HG03280 (cell line): ENCODE measurements at regions not wholly inside any gene's neighbourhood (a gene's known extent, or its start where the extent isn't known, plus 50 kb on each side); places are given as distances from the start of the nearest gene placed in this dataset.

Source experiments
- ATAC-seq: cut with Tn5 transposase; IDR thresholded peaks from one replicate; pipeline ENCODE4 v1.9.1; 2021; ENCODE audit warnings: mild to moderate bottlenecking, moderate library complexity; ENCODE audit not compliant: unreplicated experiment

DNA sequence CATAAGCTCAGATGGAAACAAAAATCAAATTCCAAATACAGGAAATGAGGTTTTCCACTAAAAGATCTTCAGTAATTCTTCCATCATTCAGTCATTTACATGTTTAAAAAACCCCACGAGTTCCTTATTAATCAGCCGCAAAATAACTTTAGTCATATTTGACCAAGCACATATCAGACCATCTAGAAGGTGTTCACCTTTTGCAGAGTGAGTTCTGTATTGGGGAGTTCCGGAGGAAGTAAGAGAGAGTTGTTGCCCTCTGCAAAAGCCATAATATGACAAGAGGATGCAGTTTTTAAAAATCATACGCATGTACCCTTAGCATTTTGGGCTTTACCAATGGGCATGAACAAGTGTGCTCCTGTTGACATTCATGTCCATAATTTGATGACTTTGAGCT lies 61.6 kb downstream of the CCR1 start:
- no peak for ATAC-seq

DNA sequence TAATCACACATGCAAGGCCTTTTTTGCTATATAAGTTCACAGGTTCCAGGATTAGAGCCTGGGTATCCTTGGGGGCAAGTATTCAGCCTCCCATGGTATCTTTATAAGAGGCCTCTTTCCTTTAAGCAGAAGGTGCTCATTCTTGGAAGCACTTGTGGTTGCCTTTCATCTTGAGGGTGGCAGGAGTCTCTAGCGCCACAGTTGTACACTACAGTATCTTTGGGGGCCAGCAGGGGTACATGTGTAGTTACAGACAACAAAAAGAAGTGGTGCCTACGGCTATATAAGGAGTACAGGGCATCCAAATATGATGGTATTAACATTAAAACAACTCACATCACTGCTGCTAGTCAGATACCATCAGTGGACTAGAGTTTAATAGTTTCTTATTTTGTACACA lies 62.1 kb downstream of the CCR1 start:
- no peak for ATAC-seq

DNA sequence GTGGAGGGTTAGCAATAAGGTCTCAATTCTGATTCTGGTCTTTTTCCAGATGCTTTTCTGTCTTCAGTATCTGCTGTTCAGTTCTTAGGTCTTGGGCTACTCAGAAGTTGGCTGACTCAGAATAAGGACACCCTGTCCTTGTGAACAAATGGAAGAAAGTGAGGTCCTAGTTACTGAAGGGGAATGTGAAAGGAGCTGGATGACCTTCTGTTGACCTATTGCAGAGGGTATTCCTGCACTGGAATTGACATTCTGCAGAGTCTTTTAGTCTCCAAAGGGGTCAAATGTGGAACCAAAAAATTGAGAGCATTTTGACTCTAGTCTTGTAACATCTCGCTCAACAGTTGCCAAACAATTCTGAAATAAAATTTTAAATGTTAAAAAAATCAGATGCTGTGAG lies 63.0 kb downstream of the CCR1 start:
- ATAC-seq = no peak

DNA sequence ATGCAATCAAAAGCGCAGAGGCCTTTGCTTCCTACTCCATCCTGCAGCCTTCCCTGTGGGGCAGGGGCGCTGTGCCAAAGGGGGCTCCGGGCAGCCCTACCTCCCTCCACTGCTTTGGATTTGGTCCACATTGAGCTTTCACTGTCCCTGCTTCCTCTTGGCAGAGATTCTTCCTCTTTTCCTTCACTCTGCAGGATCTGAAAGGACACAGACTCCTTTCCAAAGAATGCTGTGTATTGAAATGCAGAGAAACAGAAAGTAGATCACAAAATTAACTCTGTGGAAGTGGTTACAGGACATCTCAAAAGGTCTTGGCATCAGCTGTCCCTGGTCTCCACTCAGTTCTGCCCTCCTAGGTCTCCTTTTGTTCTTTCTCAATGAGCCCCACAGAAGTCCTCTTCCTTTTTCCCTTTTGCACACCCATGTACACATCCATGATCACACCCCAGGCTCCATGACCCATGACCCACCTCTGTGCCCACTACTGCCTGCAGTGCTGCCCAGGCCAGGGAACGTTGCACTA lies 64.1 kb downstream of the CCR1 start:
- no peak for ATAC-seq

DNA sequence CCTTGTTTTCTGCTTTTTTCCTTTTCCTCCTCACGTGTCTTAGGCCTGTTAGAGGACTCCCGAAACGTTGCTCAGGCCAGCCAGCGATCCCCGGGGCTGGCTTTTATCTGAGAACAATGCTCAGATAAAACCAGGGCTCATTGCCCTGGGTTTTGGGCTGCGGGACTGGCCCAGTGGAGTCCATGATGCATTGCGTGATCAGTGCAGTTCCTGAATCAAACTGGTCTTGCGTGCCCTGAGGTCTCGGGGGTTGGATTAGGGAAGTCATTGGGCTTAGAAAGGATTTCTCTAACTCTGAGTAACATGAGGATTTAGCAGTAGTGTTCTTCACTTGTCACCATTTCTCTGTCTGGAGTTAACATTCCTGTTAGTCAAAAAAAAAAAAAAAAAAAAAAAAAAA lies 66.3 kb downstream of the CCR1 start:
- no peak for ATAC-seq

DNA sequence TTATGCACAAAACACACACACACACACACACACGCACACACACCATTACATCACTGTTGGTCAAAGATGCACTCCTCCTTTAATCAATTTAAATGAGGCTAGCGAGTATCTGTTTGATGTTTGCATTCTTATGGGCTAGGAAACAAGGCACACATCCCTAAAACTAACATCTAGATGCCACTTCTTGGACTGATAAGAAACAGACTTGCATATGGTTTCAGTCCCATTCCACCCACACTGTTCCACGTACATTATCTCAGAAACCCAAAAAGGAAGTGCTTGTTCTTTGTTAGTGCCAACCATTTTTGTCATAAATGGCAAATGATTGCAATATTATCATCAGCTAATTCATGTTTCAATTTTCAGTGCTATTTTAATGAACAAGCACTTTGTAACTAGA lies 69.5 kb downstream of the CCR1 start:
- no peak for ATAC-seq

DNA sequence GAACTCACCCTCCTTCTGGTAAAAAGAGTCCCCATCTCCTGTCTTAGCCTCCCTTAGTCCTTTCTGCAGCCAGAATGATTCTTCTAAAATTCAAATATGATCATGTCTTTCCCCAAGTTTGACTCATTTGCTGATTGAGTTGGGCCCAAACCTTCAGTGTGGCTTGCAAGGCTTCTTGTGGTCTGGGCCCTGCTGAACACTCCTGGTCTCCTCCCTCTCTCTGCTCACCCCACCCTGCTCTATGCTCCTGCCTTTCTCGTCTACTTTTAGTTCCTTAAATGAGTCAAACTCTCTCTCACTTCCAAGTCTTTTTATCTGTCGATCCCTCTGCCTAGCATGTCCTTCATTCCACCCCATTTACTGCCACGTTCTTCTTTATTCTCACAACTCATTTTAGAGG lies 72.6 kb downstream of the CCR1 start:
- ATAC-seq = no peak

DNA sequence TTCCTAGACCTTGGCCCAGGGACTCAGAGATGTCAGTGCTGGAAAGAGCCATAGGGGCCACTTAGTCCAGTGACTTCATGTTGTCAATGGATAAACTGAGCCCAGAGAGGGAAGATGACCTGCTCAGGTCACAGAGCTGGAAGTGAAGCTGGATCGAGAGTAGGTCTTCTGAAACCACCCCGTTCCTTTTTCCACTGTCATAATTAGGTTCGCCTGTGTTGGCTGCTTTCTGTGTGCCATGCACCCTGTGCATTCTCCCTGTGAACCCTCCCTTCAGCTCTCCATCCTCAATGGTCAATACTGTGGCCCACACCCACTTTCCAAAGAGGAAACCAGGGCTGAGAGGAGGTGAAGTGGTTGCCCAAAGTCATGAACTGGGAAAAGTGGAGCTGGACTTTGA lies 74.8 kb downstream of the CCR1 start:
- ATAC-seq = no peak

DNA sequence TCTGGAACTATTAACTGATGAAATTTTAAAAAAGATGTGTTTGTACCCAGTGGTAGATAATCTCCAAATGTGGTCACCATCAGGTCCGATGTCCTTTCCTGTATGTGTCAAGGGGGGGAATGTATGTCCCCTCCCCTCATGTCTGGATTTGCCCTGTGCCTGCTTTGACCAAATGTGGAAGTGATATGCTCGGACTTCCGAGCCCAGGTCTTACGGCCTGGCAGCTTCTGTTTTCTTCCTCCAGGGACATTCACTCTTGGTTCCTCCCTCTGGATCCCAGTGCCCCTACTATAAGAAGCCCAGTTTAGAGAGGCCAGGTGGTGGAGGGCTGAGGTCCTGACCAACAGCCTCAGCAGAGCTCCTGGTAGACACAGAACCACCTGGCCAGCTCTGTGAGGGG lies 75.5 kb downstream of the CCR1 start:
- ATAC-seq = no peak

- ATAC-seq = no peak
Observed at GRCh38 chr3:46131884-46132450, 76.1 kb downstream of the CCR1 start.

- ATAC-seq = no peak
Observed at GRCh38 chr3:46130631-46131310, 77.3 kb downstream of the CCR1 start.

DNA sequence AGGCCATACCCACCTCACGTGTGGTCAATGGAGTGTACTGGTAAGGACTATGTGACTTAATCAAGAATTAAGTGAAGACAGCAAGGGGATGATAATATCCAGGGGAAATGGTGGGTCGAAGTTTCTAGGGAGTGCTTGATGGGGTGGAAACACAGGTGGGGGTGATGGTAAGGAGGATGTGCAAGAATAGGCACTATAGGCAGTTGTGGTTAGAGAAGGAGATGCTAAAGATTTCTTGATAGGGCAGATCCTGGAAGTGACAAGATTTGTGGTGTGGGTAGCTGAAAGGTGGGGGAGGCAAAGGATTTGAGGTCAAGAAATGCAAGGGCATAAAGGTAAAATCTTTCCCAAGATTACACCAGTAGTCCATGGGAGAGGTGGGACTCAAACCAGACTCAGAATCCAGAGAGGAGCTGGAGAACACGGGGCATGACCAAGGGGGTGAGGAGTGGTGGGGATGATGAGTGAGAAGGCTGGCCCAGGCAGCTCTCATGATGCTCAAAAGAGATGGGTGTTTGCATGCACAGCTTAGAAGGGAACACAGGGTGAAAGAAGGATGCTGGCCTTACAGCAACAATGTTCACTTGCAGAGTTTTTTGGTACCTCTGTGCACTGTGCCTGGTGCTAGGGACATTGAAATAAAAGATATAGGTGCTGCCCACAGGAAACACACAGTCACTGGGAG lies 78.4 kb downstream of the CCR1 start:
- ATAC-seq = no peak

DNA sequence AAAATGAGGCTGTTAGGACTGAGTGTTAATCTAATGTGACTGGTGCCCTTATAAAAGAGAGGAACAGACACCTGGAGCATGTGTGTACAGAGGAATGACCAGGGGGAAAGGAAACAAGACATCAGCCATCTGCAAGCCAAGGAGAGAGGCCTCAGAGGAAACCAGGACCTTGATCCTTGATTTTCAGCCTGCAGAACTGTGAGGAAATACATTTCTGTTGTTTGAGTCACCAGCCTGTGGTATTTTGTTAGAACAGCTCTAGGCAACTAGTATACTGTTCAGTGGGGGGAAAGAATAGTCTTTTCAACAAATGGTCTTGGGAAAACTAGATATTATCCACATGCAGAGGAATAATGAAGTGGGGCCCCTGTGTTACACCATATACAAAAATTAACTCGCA lies 80.6 kb downstream of the CCR1 start:
- no peak for ATAC-seq

GRCh38 chr3:46124216-46125177 lies 83.6 kb downstream of the CCR1 start:
- no peak for ATAC-seq

- ATAC-seq = no peak
Observed at GRCh38 chr3:46123646-46124045, 84.5 kb downstream of the CCR1 start.

- no peak for ATAC-seq
Observed at GRCh38 chr3:46122091-46122490, 86.0 kb downstream of the CCR1 start.

- no peak for ATAC-seq
Observed at GRCh38 chr3:46120983-46121382, 87.1 kb downstream of the CCR1 start.

GRCh38 chr3:46119709-46120498 lies 88.2 kb downstream of the CCR1 start:
- no peak for ATAC-seq

GRCh38 chr3:46119253-46119652 lies 88.9 kb downstream of the CCR1 start:
- ATAC-seq = no peak

DNA sequence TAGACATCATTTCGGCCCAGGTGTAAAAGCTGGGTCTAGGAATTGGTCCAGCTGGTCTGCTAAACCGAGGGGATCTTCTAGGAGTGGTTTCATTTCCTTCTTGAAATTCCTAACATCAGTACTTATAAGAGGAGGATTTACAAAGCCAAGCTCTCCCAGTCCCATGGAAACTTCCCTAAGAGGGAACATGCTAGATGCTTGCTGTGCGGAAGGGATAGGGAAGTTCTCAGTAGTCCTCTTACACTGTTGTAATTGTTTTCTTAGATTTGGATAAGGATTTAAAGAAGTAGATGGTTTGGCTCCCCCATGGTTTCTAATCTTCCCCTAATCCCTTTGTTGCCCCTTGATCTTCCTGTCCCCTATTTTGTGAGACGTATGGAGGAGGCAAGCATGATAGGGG lies 89.7 kb upstream of the XCR1 start:
- no peak for ATAC-seq
